ENCODE measurements at regions not wholly inside any gene's neighbourhood (a gene's known extent, or its start where the extent isn't known, plus 50 kb on each side); places are given as distances from the start of the nearest gene placed in this dataset.

GRCh38 chr3:148030975-148031374, 621.8 kb downstream of the ZIC1 start:
- intact Hi-C loops (cut with DNase I), result no loop called here
- no peak overlapping the region for H3K27ac ChIP-seq
- DNase-seq (ENCODE audit: extremely low spot score in 2 of 2), result no peak
- H3K27me3 ChIP-seq, result no peaks in the 10 kb centered on the region
- no peak for TF ChIP-seq CTCF (IDR thresholded peaks at IDR 0.05)
- no peak for TF ChIP-seq POLR2A (IDR thresholded peaks at IDR 0.05)
- TF ChIP-seq POLR2AphosphoS5 (IDR thresholded peaks at IDR 0.05; ENCODE audit: insufficient read depth in 1 of 2, low read depth in 1 of 2), result no peak
- H3K36me3 ChIP-seq, result no peaks in the 10 kb centered on the region
- no peaks in the 10 kb centered on the region for H3K4me1 ChIP-seq
- no peaks in the 10 kb centered on the region for H3K9me3 ChIP-seq
- H3K4me3 ChIP-seq, result no peak overlapping the region

GRCh38 chr3:148034353-148034752, 625.2 kb downstream of the ZIC1 start:
- H3K9me3 ChIP-seq, result no peaks in the 10 kb centered on the region
- no peak overlapping the region for H3K4me3 ChIP-seq
- H3K36me3 ChIP-seq, result no peaks in the 10 kb centered on the region
- no peak for DNase-seq (ENCODE audit: extremely low spot score in 2 of 2)
- intact Hi-C loops (cut with DNase I), result no loop called here
- no peaks in the 10 kb centered on the region for H3K27me3 ChIP-seq
- TF ChIP-seq POLR2A (IDR thresholded peaks at IDR 0.05) (no peak), POLR2AphosphoS5 (IDR thresholded peaks at IDR 0.05; ENCODE audit: insufficient read depth in 1 of 2, low read depth in 1 of 2) (no peak), CTCF (IDR thresholded peaks at IDR 0.05) (no peak)
- no peak overlapping the region for H3K27ac ChIP-seq
- H3K4me1 ChIP-seq, result no peaks in the 10 kb centered on the region

GRCh38 chr3:148036331-148036876, 627.2 kb downstream of the ZIC1 start:
- Histone ChIP-seq H3K4me3 (no peak overlapping the region), H3K4me1 (no peaks in the 10 kb centered on the region), H3K27ac (no peak overlapping the region), H3K36me3 (no peaks in the 10 kb centered on the region), H3K9me3 (no peaks in the 10 kb centered on the region), H3K27me3 (no peaks in the 10 kb centered on the region)
- DNase-seq (ENCODE audit: extremely low spot score in 2 of 2), result no peak
- no peak for TF ChIP-seq POLR2AphosphoS5 (IDR thresholded peaks at IDR 0.05; ENCODE audit: insufficient read depth in 1 of 2, low read depth in 1 of 2)
- no peak for TF ChIP-seq CTCF (IDR thresholded peaks at IDR 0.05)
- no peak for TF ChIP-seq POLR2A (IDR thresholded peaks at IDR 0.05)
- intact Hi-C loops (cut with DNase I), result no loop called here

GRCh38 chr3:148042663-148043445, 633.7 kb downstream of the ZIC1 start:
- TF ChIP-seq POLR2AphosphoS5 (IDR thresholded peaks at IDR 0.05; ENCODE audit: insufficient read depth in 1 of 2, low read depth in 1 of 2) (no peak), CTCF (IDR thresholded peaks at IDR 0.05) (no peak), POLR2A (IDR thresholded peaks at IDR 0.05) (no peak)
- intact Hi-C loops (cut with DNase I), result no loop called here

GRCh38 chr3:148044151-148044550, 635.0 kb downstream of the ZIC1 start:
- Histone ChIP-seq H3K9me3 (no peaks in the 10 kb centered on the region), H3K36me3 (no peaks in the 10 kb centered on the region), H3K27ac (no peak overlapping the region), H3K4me3 (no peak overlapping the region), H3K27me3 (no peaks in the 10 kb centered on the region), H3K4me1 (no peaks in the 10 kb centered on the region)
- TF ChIP-seq POLR2AphosphoS5 (IDR thresholded peaks at IDR 0.05; ENCODE audit: insufficient read depth in 1 of 2, low read depth in 1 of 2), result no peak
- no peak for TF ChIP-seq CTCF (IDR thresholded peaks at IDR 0.05)
- no peak for TF ChIP-seq POLR2A (IDR thresholded peaks at IDR 0.05)
- intact Hi-C loops (cut with DNase I), result no loop called here
- no peak for DNase-seq (ENCODE audit: extremely low spot score in 2 of 2)

More at GRCh38 chr3:148042663-148043445, 633.7 kb downstream of the ZIC1 start:
- H3K27ac ChIP-seq, result no peak overlapping the region
- H3K4me3 ChIP-seq, result no peak overlapping the region
- H3K4me1 ChIP-seq, result no peaks in the 10 kb centered on the region
- H3K27me3 ChIP-seq, result no peaks in the 10 kb centered on the region
- no peaks in the 10 kb centered on the region for H3K36me3 ChIP-seq
- no peaks in the 10 kb centered on the region for H3K9me3 ChIP-seq
- no peak for DNase-seq (ENCODE audit: extremely low spot score in 2 of 2)
